GM12864 (cell line): ENCODE measurements at regions not wholly inside any gene's neighbourhood (a gene's known extent, or its start where the extent isn't known, plus 50 kb on each side); places are given as distances from the start of the nearest gene placed in this dataset.

Experiments used
- DNase-seq: peaks from one replicate; pipeline ENCODE4 v3.0.0-alpha.2; 2011; ENCODE audit warnings: low read depth
- H3K4me3 ChIP-seq: 2 replicates; pipeline ENCODE4 v1.5.1; 2011; ENCODE audit warnings: mild to moderate bottlenecking, low read depth, low read length, control low read depth
- TF ChIP-seq, protein P1 (sequence below): IDR thresholded peaks from 2 replicates; pipeline ENCODE4 v1.5.1; 2011; ENCODE audit warnings: low read depth, mild to moderate bottlenecking, moderate library complexity, low read length, control low read depth, inconsistent platforms; ENCODE audit errors: missing control alignments

- no peak overlapping the region for H3K4me3 ChIP-seq
- no peak for DNase-seq
- TF ChIP-seq, protein P1, sequence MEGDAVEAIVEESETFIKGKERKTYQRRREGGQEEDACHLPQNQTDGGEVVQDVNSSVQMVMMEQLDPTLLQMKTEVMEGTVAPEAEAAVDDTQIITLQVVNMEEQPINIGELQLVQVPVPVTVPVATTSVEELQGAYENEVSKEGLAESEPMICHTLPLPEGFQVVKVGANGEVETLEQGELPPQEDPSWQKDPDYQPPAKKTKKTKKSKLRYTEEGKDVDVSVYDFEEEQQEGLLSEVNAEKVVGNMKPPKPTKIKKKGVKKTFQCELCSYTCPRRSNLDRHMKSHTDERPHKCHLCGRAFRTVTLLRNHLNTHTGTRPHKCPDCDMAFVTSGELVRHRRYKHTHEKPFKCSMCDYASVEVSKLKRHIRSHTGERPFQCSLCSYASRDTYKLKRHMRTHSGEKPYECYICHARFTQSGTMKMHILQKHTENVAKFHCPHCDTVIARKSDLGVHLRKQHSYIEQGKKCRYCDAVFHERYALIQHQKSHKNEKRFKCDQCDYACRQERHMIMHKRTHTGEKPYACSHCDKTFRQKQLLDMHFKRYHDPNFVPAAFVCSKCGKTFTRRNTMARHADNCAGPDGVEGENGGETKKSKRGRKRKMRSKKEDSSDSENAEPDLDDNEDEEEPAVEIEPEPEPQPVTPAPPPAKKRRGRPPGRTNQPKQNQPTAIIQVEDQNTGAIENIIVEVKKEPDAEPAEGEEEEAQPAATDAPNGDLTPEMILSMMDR: no peak
Observed at GRCh38 chr2:139175510-139175909, 395.3 kb upstream of the NXPH2 start.

DNA sequence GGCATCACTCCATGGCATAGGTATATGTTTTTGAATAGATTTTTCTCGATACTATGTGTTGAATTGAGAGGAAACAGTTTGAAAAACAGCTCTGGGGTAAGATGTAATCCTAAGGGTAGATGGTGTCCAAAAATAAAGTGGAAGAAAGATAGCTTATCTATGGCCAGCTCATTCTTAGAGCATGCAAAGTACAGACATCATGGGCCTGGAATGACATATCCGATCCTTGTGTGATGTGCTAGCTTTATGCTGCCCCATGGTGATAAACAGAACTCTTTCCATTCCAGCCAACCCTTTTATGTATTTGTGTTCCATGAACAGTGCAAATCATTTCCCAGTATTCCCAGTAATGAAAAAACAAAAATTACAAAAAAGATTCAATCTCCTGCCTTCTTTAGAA is 390.2 kb upstream of the NXPH2 start:
- no peak for DNase-seq
- no peak overlapping the region for H3K4me3 ChIP-seq
- TF ChIP-seq, protein P1: no peak

GRCh38 chr2:139165601-139166000 is 385.4 kb upstream of the NXPH2 start:
- H3K4me3 ChIP-seq: no peak overlapping the region
- TF ChIP-seq, protein P1: no peak
- no peak for DNase-seq

DNA sequence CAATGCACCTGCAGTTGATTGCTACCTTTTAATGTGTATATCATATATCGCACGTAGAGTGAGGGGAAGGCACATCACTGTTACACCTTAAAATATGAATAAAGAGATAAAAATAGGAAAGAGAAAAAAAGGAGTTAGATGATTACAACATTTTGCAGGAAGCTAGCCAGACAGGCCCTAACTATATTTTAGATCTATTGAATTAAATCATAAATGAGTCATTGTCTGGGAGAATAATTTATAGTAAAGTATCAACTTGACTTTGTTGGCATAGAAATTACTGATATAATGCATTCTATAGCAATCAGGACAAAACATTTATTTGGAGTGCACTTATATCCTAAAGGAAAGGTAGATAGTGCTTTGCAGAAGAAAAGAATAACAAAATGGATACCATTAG is 384.9 kb upstream of the NXPH2 start:
- no peak overlapping the region for H3K4me3 ChIP-seq
- TF ChIP-seq, protein P1: no peak
- no peak for DNase-seq

GRCh38 chr2:139162957-139163356 is 382.8 kb upstream of the NXPH2 start:
- TF ChIP-seq, protein P1: no peak
- no peak for DNase-seq
- H3K4me3 ChIP-seq: no peak overlapping the region

GRCh38 chr2:139162456-139162855 is 382.3 kb upstream of the NXPH2 start:
- DNase-seq: no peak
- no peak overlapping the region for H3K4me3 ChIP-seq
- TF ChIP-seq, protein P1: no peak

- TF ChIP-seq, protein P1: no peak
- no peak for DNase-seq
Observed at GRCh38 chr2:139160836-139161235, 380.6 kb upstream of the NXPH2 start.

More at GRCh38 chr2:139160836-139161235, 380.6 kb upstream of the NXPH2 start:
- H3K4me3 ChIP-seq: no peak overlapping the region
